Erythroblast (primary cell): ENCODE measurements at regions not wholly inside any gene's neighbourhood (a gene's known extent, or its start where the extent isn't known, plus 50 kb on each side); places are given as distances from the start of the nearest gene placed in this dataset.
"Not testable (repeated sequence)": the region's sequence is repeated elsewhere in the genome, so short reads cannot be mapped to it uniquely, and the experiment has no call there.

Experiments
- GATA1 ChIP-seq: IDR thresholded peaks from 2 replicates; pipeline ENCODE4 v1.6.1; 2011; ENCODE audit warnings: low read depth, mild to moderate bottlenecking, control low read depth, low read length, moderate library complexity
- POLR2A ChIP-seq: IDR thresholded peaks from 2 replicates; pipeline ENCODE4 v1.6.1; 2011; ENCODE audit warnings: mild to moderate bottlenecking, low read length

DNA sequence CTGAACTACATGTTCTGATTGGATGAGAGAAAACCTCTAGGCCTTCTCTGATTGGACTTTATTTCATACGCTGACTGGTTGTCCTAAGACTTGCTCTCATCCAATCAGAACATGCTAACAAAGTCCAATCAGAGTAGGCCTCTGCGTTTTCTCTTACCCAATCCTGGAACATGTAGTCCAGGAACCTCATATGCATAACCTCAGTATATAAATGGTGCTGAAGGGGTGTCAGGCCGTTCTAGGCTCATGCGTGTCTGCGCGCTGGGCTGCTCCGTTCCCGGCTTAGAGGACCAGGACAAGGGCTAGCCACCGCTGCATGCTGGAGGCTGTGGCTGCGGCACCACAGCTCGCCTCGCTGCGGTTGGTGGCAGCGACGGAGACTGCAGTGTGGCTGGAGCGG lies 68.3 kb upstream of the THOC3 start:
- TF ChIP-seq POLR2A, GATA1: not testable (repeated sequence)
